ENCODE measurements at regions not wholly inside any gene's neighbourhood (a gene's known extent, or its start where the extent isn't known, plus 50 kb on each side); places are given as distances from the start of the nearest gene placed in this dataset.

GRCh38 chr16:59342669-59343068 is 608.6 kb upstream of the GOT2 start:
- TF ChIP-seq EP300 (IDR thresholded peaks at IDR 0.05; ENCODE audit: borderline replicate concordance) (no peak), TCF12 (IDR thresholded peaks at IDR 0.05; ENCODE audit: low read depth) (no peak), TEAD4 (IDR thresholded peaks at IDR 0.05) (no peak), CREB1 (IDR thresholded peaks at IDR 0.05; ENCODE audit: low read depth) (no peak), RAD21 (IDR thresholded peaks at IDR 0.05; ENCODE audit: low read depth) (no peak)
- TF ChIP-seq, protein P1, sequence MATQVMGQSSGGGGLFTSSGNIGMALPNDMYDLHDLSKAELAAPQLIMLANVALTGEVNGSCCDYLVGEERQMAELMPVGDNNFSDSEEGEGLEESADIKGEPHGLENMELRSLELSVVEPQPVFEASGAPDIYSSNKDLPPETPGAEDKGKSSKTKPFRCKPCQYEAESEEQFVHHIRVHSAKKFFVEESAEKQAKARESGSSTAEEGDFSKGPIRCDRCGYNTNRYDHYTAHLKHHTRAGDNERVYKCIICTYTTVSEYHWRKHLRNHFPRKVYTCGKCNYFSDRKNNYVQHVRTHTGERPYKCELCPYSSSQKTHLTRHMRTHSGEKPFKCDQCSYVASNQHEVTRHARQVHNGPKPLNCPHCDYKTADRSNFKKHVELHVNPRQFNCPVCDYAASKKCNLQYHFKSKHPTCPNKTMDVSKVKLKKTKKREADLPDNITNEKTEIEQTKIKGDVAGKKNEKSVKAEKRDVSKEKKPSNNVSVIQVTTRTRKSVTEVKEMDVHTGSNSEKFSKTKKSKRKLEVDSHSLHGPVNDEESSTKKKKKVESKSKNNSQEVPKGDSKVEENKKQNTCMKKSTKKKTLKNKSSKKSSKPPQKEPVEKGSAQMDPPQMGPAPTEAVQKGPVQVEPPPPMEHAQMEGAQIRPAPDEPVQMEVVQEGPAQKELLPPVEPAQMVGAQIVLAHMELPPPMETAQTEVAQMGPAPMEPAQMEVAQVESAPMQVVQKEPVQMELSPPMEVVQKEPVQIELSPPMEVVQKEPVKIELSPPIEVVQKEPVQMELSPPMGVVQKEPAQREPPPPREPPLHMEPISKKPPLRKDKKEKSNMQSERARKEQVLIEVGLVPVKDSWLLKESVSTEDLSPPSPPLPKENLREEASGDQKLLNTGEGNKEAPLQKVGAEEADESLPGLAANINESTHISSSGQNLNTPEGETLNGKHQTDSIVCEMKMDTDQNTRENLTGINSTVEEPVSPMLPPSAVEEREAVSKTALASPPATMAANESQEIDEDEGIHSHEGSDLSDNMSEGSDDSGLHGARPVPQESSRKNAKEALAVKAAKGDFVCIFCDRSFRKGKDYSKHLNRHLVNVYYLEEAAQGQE (IDR thresholded peaks at IDR 0.05; ENCODE audit: low read depth): no peak
- TF ChIP-seq, protein P2, sequence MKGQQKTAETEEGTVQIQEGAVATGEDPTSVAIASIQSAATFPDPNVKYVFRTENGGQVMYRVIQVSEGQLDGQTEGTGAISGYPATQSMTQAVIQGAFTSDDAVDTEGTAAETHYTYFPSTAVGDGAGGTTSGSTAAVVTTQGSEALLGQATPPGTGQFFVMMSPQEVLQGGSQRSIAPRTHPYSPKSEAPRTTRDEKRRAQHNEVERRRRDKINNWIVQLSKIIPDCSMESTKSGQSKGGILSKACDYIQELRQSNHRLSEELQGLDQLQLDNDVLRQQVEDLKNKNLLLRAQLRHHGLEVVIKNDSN (IDR thresholded peaks at IDR 0.05): no peak

DNA sequence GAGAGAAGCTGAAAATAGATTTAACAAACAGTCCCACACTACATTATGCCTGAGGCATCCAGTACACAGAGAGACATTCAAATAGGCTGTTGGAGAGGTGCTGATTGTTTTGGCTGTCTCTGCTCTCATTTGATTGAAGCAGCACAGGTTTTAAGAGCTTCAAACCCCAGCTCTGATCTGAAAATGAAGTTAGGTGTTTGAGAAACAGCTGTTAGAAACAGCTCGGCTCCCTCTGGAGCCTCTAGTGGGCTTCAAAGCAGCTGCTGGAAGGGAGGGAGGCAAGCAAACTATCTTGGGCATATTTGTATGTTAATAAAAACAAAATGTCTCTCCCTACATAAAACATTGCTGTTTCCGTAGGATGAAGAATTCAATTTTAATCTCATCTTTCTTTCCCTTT is 607.3 kb upstream of the GOT2 start:
- TF ChIP-seq FOXM1 (IDR thresholded peaks at IDR 0.05; ENCODE audit: borderline replicate concordance, low read depth) (no peak), TCF12 (IDR thresholded peaks at IDR 0.05; ENCODE audit: low read depth) (no peak), EGR1 (IDR thresholded peaks at IDR 0.05) (no peak), ZBTB7A (IDR thresholded peaks at IDR 0.05; ENCODE audit: low read depth) (no peak), TAF1 (IDR thresholded peaks at IDR 0.05; ENCODE audit: low read depth) (no peak), RAD21 (IDR thresholded peaks at IDR 0.05; ENCODE audit: low read depth) (no peak), EP300 (IDR thresholded peaks at IDR 0.05; ENCODE audit: borderline replicate concordance) (no peak), CEBPB (IDR thresholded peaks at IDR 0.05) (no peak), TEAD4 (IDR thresholded peaks at IDR 0.05) (no peak), YY1 (IDR thresholded peaks at IDR 0.05; ENCODE audit: low read depth) (no peak), CREB1 (IDR thresholded peaks at IDR 0.05; ENCODE audit: low read depth) (no peak), NFIC (IDR thresholded peaks at IDR 0.05) (no peak)
- TF ChIP-seq, protein P2 (IDR thresholded peaks at IDR 0.05): no peak
- TF ChIP-seq, protein P1 (IDR thresholded peaks at IDR 0.05; ENCODE audit: low read depth): no peak

- TF ChIP-seq TCF12 (IDR thresholded peaks at IDR 0.05; ENCODE audit: low read depth) (no peak), CEBPB (IDR thresholded peaks at IDR 0.05) (no peak), NFIC (IDR thresholded peaks at IDR 0.05) (no peak), FOXM1 (IDR thresholded peaks at IDR 0.05; ENCODE audit: borderline replicate concordance, low read depth) (no peak), YY1 (IDR thresholded peaks at IDR 0.05; ENCODE audit: low read depth) (no peak), TAF1 (IDR thresholded peaks at IDR 0.05; ENCODE audit: low read depth) (no peak), CREB1 (IDR thresholded peaks at IDR 0.05; ENCODE audit: low read depth) (no peak)
- TF ChIP-seq, protein P3, sequence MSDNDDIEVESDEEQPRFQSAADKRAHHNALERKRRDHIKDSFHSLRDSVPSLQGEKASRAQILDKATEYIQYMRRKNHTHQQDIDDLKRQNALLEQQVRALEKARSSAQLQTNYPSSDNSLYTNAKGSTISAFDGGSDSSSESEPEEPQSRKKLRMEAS (IDR thresholded peaks at IDR 0.05): no peak
- TF ChIP-seq, protein P1 (IDR thresholded peaks at IDR 0.05; ENCODE audit: low read depth): no peak
Observed at GRCh38 chr16:59339871-59340270, 605.8 kb upstream of the GOT2 start.

GRCh38 chr16:59336136-59336695 is 602.1 kb upstream of the GOT2 start:
- no peak for TF ChIP-seq EGR1 (IDR thresholded peaks at IDR 0.05)
- TF ChIP-seq EP300 (IDR thresholded peaks at IDR 0.05; ENCODE audit: borderline replicate concordance): no peak
- no peak for TF ChIP-seq TCF12 (IDR thresholded peaks at IDR 0.05; ENCODE audit: low read depth)
- no peak for TF ChIP-seq TAF1 (IDR thresholded peaks at IDR 0.05; ENCODE audit: low read depth)
- TF ChIP-seq CREB1 (IDR thresholded peaks at IDR 0.05; ENCODE audit: low read depth): no peak
- TF ChIP-seq NFIC (IDR thresholded peaks at IDR 0.05): no peak
- TF ChIP-seq FOXM1 (IDR thresholded peaks at IDR 0.05; ENCODE audit: borderline replicate concordance, low read depth): no peak
- TF ChIP-seq, protein P3 (IDR thresholded peaks at IDR 0.05): no peak
- no peak for TF ChIP-seq CEBPB (IDR thresholded peaks at IDR 0.05)
- TF ChIP-seq, protein P2 (IDR thresholded peaks at IDR 0.05): no peak
